Heart left ventricle (tissue), 16 donors: ENCODE measurements at regions not wholly inside any gene's neighbourhood (a gene's known extent, or its start where the extent isn't known, plus 50 kb on each side); places are given as distances from the start of the nearest gene placed in this dataset.

Source experiments
- ATAC-seq, 4 donors: fragments of 200-7000 bp; cut with Tn5 transposase; one replicate each; pipeline ENCODE4 v1.9.1; 2020 to 2022; ENCODE audit warnings: moderate library complexity in 4 of 4, mild to moderate bottlenecking in 3 of 4, moderate number of reproducible peaks in 1 of 4
- DNase-seq, 5 donors: peaks; one replicate each; pipeline ENCODE4 v3.0.0-alpha.2; 2020
- H3K27ac ChIP-seq, 12 donors: fragments of 200-600 bp; sonication (generic) in 4 of 12; one replicate each; pipeline versions ENCODE4 v1.5.0 to v1.8.0; 2016 to 2022; ENCODE audit warnings: mild to moderate bottlenecking in 2 of 12
- H3K27me3 ChIP-seq, 9 donors: fragments of 200-600 bp; sonication (generic) in 2 of 9; one replicate each; pipeline versions ENCODE4 v1.5.1 to v1.8.0; 2016 to 2022; ENCODE audit warnings: mild to moderate bottlenecking in 3 of 9
- H3K36me3 ChIP-seq, 9 donors: fragments of 200-600 bp; sonication (generic) in 2 of 9; one replicate each; pipeline versions ENCODE4 v1.5.0 to v1.8.0; 2018 to 2022; ENCODE audit warnings: mild to moderate bottlenecking in 2 of 9
- H3K4me1 ChIP-seq, 12 donors: fragments of 200-600 bp; sonication (generic) in 4 of 12; one replicate each; pipeline versions ENCODE4 v1.5.0 to v1.8.0; 2016 to 2022; ENCODE audit warnings: mild to moderate bottlenecking in 3 of 12
- H3K4me3 ChIP-seq, 12 donors: fragments of 200-600 bp; sonication (generic) in 4 of 12; one replicate each; pipeline versions ENCODE4 v1.5.0 to v1.8.0; 2017 to 2022; ENCODE audit warnings: mild to moderate bottlenecking in 9 of 12, moderate library complexity in 4 of 12
- H3K9me3 ChIP-seq, 12 donors: fragments of 200-600 bp; sonication (generic) in 4 of 12; one replicate each; pipeline versions ENCODE4 v1.5.0 to v1.8.0; 2016 to 2022; ENCODE audit warnings: mild to moderate bottlenecking in 1 of 12
- CTCF ChIP-seq, 12 donors: fragments of 200-600 bp; sonication (generic) in 4 of 12; IDR thresholded peaks; one replicate each; pipeline versions ENCODE4 v1.5.0 to v1.8.0; 2018 to 2022; ENCODE audit warnings: antibody characterized with exemption in 12 of 12, mild to moderate bottlenecking in 5 of 12
- POLR2A ChIP-seq, 2 donors: fragments of 450-650 bp; IDR thresholded peaks; one replicate each; pipeline ENCODE4 v1.6.1; 2017; ENCODE audit warnings: antibody characterized with exemption in 2 of 2, mild to moderate bottlenecking in 2 of 2, moderate library complexity in 2 of 2
- WGBS, 4 donors: extraction: QIAGEN DNeasy Blood & Tissue Kit in 2 of 4; methylation state at CpG; one replicate each; pipeline versions ENCODE4 v1.1.5 to v1.1.7; 2013 to 2018; 5-methylcytosine and 5-hydroxymethylcytosine counted together
- intact Hi-C, 10 donors: fragments of 100-400 bp; cut with DNase I; formaldehyde crosslinking; loops; one replicate each; pipeline versions ENCODE4 v1.11.1 to v1.14.2; 2022
- donor health status: ischemic (EF 13 %, LVEDD 7.1; RV severe dilation, severe dysfunction).
- donor health status: healthy with polysubstance abuse.
- donor health status: DM: no; HTN: yes; CAD: no.
- donor health status: DM: no; HTN: no; CAD: no.
- donor health status: ischemic (EF 25% LVEDD 6.9; RV normal size, moderate dysfunction).
- donor health status: ischemic (EF 25% LVEDD 5.7; RV mildly dilated, moderate dysfunction).
- donor health status: healthy.
- donor health status: DM: yes; HTN: yes; CAD: no.
- donor health status: ischemic (EF 35%, LVEDD 5.7; RV mildly dilated, moderate dysfunction).
- donor health status: nonischemic (EF 11% LVEDD 7.7; RV severe dilation, severe dysfunction).
- donor health status: DM: yes; HTN: yes; CAD: no.
- donor health status: PGD.
- donor health status: ischemic (EF 29% LVEDD 5.4; RV normal size, mild dysfunction).
- donor health status: nonischemic (EF 23%, LVEDD 6.1; RV moderate dilation, normal function).

- 91 to 94% (median 93%) methylated on average over 3 of the region's 3 CpGs for WGBS, 4 donors
These were observed 155.5 kb downstream of the GOLIM4 start for GRCh38 chr3:167940241-167940640.

DNA sequence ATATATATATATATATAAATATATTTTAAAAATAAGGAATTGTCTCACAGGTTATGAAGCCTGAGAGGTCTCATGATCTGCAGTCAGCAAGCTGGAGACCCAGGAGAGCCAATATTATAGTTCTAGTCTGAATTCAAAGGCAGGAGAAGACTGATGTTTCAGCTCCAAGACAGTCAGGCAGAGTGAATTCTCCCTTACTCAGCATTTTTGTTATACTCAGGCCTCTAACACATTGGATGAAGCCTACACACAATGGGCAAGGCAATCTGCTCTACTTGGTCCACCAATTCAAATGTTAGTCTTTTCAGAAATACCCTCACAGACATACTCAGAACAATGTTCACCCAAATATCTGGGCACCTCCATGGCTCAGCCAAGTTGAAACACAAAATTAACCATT lies 157.2 kb downstream of the GOLIM4 start:
- TF ChIP-seq CTCF (IDR thresholded peaks at IDR 0.05) (no peak), POLR2A (IDR thresholded peaks at IDR 0.05) (no peak)
- Histone ChIP-seq H3K4me3 (no peak overlapping the region), H3K27ac (no peak overlapping the region), H3K36me3 (no peaks in the 10 kb centered on the region), H3K9me3 (peaks cover 0 to 5% (median 0%) of the 10 kb centered on the region in 12 donors), H3K4me1 (peaks cover 0 to 16% (median 0%) of the 10 kb centered on the region in 12 donors), H3K27me3 (peaks cover 0 to 2% (median 0%) of the 10 kb centered on the region in 9 donors)
- intact Hi-C loops: loop anchor here in 1 of 10 donors (10.0 kb wide), 1 partner anchor 86 kb away; no protein-coding TSS in a partner anchor
- DNase-seq (no peak), ATAC-seq (no peak)

More at GRCh38 chr3:167940241-167940640, 155.5 kb downstream of the GOLIM4 start:
- Histone ChIP-seq H3K27ac (no peak overlapping the region), H3K9me3 (peaks cover 0 to 5% (median 0%) of the 10 kb centered on the region in 12 donors), H3K27me3 (peaks cover 0 to 5% (median 0%) of the 10 kb centered on the region in 9 donors), H3K4me3 (no peak overlapping the region), H3K4me1 (peaks cover 0 to 16% (median 0%) of the 10 kb centered on the region in 12 donors), H3K36me3 (no peaks in the 10 kb centered on the region)
- ATAC-seq (no peak), DNase-seq (no peak)
- intact Hi-C loops: no loop called here
- TF ChIP-seq POLR2A (IDR thresholded peaks at IDR 0.05): no peak
- TF ChIP-seq CTCF (IDR thresholded peaks at IDR 0.05): no peak

DNA sequence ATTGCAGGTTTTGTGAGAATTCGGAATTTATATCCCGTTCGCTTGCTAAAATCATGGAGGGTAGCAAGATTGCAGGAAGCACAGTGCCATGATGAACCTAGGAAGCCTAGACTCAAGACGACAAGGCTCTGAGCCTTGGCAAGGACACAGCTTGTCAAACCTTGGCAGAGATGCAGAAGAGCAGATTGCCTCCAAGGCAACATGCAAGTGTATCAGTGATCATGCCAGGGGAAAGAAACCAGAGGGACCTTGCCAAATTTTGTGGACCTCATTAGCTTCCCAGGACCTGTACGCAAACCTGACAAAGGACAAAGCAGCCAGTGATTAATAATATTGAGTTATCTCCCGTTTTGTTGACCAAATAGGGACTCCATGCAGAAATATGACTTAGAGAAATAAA lies 159.7 kb downstream of the GOLIM4 start:
- peaks cover 0 to 7% (median 0%) of the 10 kb centered on the region in 12 donors for H3K4me1 ChIP-seq
- DNase-seq (peak in 4 of 5 donors; percentile 13 to 69 (median 46)), ATAC-seq (peak; percentile 65 to 93 (median 80))
- H3K27ac ChIP-seq: no peak overlapping the region
- intact Hi-C loops: loop anchor here in 1 of 10 donors (10.0 kb wide), 1 partner anchor 89 kb away; no protein-coding TSS in a partner anchor
- TF ChIP-seq CTCF (IDR thresholded peaks at IDR 0.05) (no peak), POLR2A (IDR thresholded peaks at IDR 0.05) (no peak)
- H3K36me3 ChIP-seq: no peaks in the 10 kb centered on the region
- no peak overlapping the region for H3K4me3 ChIP-seq
- H3K27me3 ChIP-seq: no peaks in the 10 kb centered on the region
- WGBS, 4 donors: 71 to 75% (median 74%) methylated on average over 6 of the region's 6 CpGs
- H3K9me3 ChIP-seq: peaks cover 0 to 5% (median 0%) of the 10 kb centered on the region in 12 donors

GRCh38 chr3:167930453-167930852 lies 165.3 kb downstream of the GOLIM4 start:
- TF ChIP-seq POLR2A (IDR thresholded peaks at IDR 0.05): no peak
- no peak for TF ChIP-seq CTCF (IDR thresholded peaks at IDR 0.05)
- Histone ChIP-seq H3K4me3 (no peak overlapping the region), H3K9me3 (no peaks in the 10 kb centered on the region), H3K27me3 (no peaks in the 10 kb centered on the region), H3K27ac (no peak overlapping the region), H3K36me3 (no peaks in the 10 kb centered on the region), H3K4me1 (peaks cover 0 to 10% (median 0%) of the 10 kb centered on the region in 12 donors)
- WGBS, 4 donors: 79 to 92% (median 90%) methylated on average over 1 of the region's 1 CpG
- DNase-seq: no peak
- ATAC-seq: no peak
- intact Hi-C loops: loop anchor here in 2 of 10 donors (2.0 to 10.0 kb wide), 2 partner anchors 94 to 108 kb away; no protein-coding TSS in a partner anchor
